ENCODE measurements at regions not wholly inside any gene's neighbourhood (a gene's known extent, or its start where the extent isn't known, plus 50 kb on each side); places are given as distances from the start of the nearest gene placed in this dataset.

- H3K27ac Mint-ChIP-seq: no peak overlapping the region
- DNase-seq: no peak
- no peaks in the 10 kb centered on the region for H3K9me3 Mint-ChIP-seq
- no peaks in the 10 kb centered on the region for H3K4me1 Mint-ChIP-seq
- no peaks in the 10 kb centered on the region for H3K36me3 Mint-ChIP-seq (ENCODE audit: low read depth)
- CTCF ChIA-PET: no interaction called here
- H3K27me3 Mint-ChIP-seq: no peaks in the 10 kb centered on the region
- no peak overlapping the region for H3K4me3 Mint-ChIP-seq
- POLR2A ChIA-PET: no interaction called here
These were observed 228.8 kb downstream of the BUD13 start for GRCh38 chr11:116543911-116544475.

- Mint-ChIP-seq H3K4me1 (no peaks in the 10 kb centered on the region), H3K4me3 (no peak overlapping the region), H3K27me3 (no peaks in the 10 kb centered on the region), H3K36me3 (ENCODE audit: low read depth) (no peaks in the 10 kb centered on the region), H3K27ac (no peak overlapping the region), H3K9me3 (no peaks in the 10 kb centered on the region)
- ChIA-PET CTCF (no interaction called here), POLR2A (no interaction called here)
- DNase-seq: no peak
These were observed 229.7 kb downstream of the BUD13 start for GRCh38 chr11:116543099-116543498.

GRCh38 chr11:116542406-116542805 lies 230.4 kb downstream of the BUD13 start:
- Mint-ChIP-seq H3K9me3 (no peaks in the 10 kb centered on the region), H3K27me3 (no peaks in the 10 kb centered on the region), H3K4me1 (no peaks in the 10 kb centered on the region), H3K36me3 (ENCODE audit: low read depth) (no peaks in the 10 kb centered on the region), H3K4me3 (no peak overlapping the region), H3K27ac (no peak overlapping the region)
- no peak for DNase-seq
- ChIA-PET CTCF (no interaction called here), POLR2A (no interaction called here)

- no peaks in the 10 kb centered on the region for H3K4me1 Mint-ChIP-seq
These were observed 231.3 kb downstream of the BUD13 start for GRCh38 chr11:116541460-116541859.

GRCh38 chr11:116540645-116541304 lies 232.0 kb downstream of the BUD13 start:
- CTCF ChIA-PET: no interaction called here
- no peaks in the 10 kb centered on the region for H3K36me3 Mint-ChIP-seq (ENCODE audit: low read depth)
- H3K4me3 Mint-ChIP-seq: no peak overlapping the region
- no peak overlapping the region for H3K27ac Mint-ChIP-seq
- no peak for DNase-seq
- H3K27me3 Mint-ChIP-seq: no peaks in the 10 kb centered on the region
- POLR2A ChIA-PET: no interaction called here
- no peaks in the 10 kb centered on the region for H3K4me1 Mint-ChIP-seq
- no peaks in the 10 kb centered on the region for H3K9me3 Mint-ChIP-seq

More at GRCh38 chr11:116541460-116541859, 231.3 kb downstream of the BUD13 start:
- no peaks in the 10 kb centered on the region for H3K9me3 Mint-ChIP-seq
- no peaks in the 10 kb centered on the region for H3K27me3 Mint-ChIP-seq
- H3K4me3 Mint-ChIP-seq: no peak overlapping the region
- CTCF ChIA-PET: no interaction called here
- no peak overlapping the region for H3K27ac Mint-ChIP-seq
- H3K36me3 Mint-ChIP-seq (ENCODE audit: low read depth): no peaks in the 10 kb centered on the region
- POLR2A ChIA-PET: no interaction called here
- no peak for DNase-seq

- no peaks in the 10 kb centered on the region for H3K9me3 Mint-ChIP-seq
These were observed 232.9 kb downstream of the BUD13 start for GRCh38 chr11:116539836-116540418.

GRCh38 chr11:116539211-116539610 lies 233.6 kb downstream of the BUD13 start:
- Mint-ChIP-seq H3K4me1 (no peaks in the 10 kb centered on the region), H3K36me3 (ENCODE audit: low read depth) (no peaks in the 10 kb centered on the region), H3K27ac (no peak overlapping the region), H3K4me3 (no peak overlapping the region), H3K9me3 (no peaks in the 10 kb centered on the region), H3K27me3 (peaks cover 3% of the 10 kb centered on the region)
- ChIA-PET POLR2A (no interaction called here), CTCF (no interaction called here)
- no peak for DNase-seq

More at GRCh38 chr11:116539836-116540418, 232.9 kb downstream of the BUD13 start:
- no peak overlapping the region for H3K4me3 Mint-ChIP-seq
- H3K27ac Mint-ChIP-seq: no peak overlapping the region
- H3K27me3 Mint-ChIP-seq: no peaks in the 10 kb centered on the region
- no peaks in the 10 kb centered on the region for H3K36me3 Mint-ChIP-seq (ENCODE audit: low read depth)
- ChIA-PET CTCF (no interaction called here), POLR2A (interaction anchor here (0.5 kb wide), 1 partner anchor 149 kb away, joined by 6 read pairs; no protein-coding TSS in a partner anchor)
- DNase-seq: no peak
- no peaks in the 10 kb centered on the region for H3K4me1 Mint-ChIP-seq

- ChIA-PET CTCF (no interaction called here), POLR2A (no interaction called here)
- Mint-ChIP-seq H3K9me3 (no peaks in the 10 kb centered on the region), H3K4me3 (no peak overlapping the region), H3K36me3 (ENCODE audit: low read depth) (no peaks in the 10 kb centered on the region), H3K27me3 (peaks cover 6% of the 10 kb centered on the region), H3K4me1 (no peaks in the 10 kb centered on the region), H3K27ac (no peak overlapping the region)
- no peak for DNase-seq
These were observed 234.1 kb downstream of the BUD13 start for GRCh38 chr11:116538677-116539076.

GRCh38 chr11:116537709-116538108 lies 235.1 kb downstream of the BUD13 start:
- Mint-ChIP-seq H3K4me3 (no peak overlapping the region), H3K27me3 (peaks cover 6% of the 10 kb centered on the region), H3K4me1 (no peaks in the 10 kb centered on the region), H3K27ac (no peak overlapping the region), H3K9me3 (no peaks in the 10 kb centered on the region), H3K36me3 (ENCODE audit: low read depth) (no peaks in the 10 kb centered on the region)
- DNase-seq: no peak
- POLR2A ChIA-PET: interaction anchor here (0.6 kb wide), 1 partner anchor 19 kb away, joined by 3 read pairs; no protein-coding TSS in a partner anchor
- CTCF ChIA-PET: no interaction called here

- DNase-seq: no peak
- no peak overlapping the region for H3K27ac Mint-ChIP-seq
- no peaks in the 10 kb centered on the region for H3K4me1 Mint-ChIP-seq
- H3K4me3 Mint-ChIP-seq: no peak overlapping the region
- no peaks in the 10 kb centered on the region for H3K36me3 Mint-ChIP-seq (ENCODE audit: low read depth)
- POLR2A ChIA-PET: no interaction called here
- H3K9me3 Mint-ChIP-seq: no peaks in the 10 kb centered on the region
- peaks cover 6% of the 10 kb centered on the region for H3K27me3 Mint-ChIP-seq
- CTCF ChIA-PET: no interaction called here
These were observed 235.7 kb downstream of the BUD13 start for GRCh38 chr11:116537121-116537520.

- Mint-ChIP-seq H3K4me3 (no peak overlapping the region), H3K36me3 (ENCODE audit: low read depth) (no peaks in the 10 kb centered on the region), H3K4me1 (no peaks in the 10 kb centered on the region), H3K27me3 (peaks cover 6% of the 10 kb centered on the region), H3K9me3 (no peaks in the 10 kb centered on the region), H3K27ac (no peak overlapping the region)
- ChIA-PET CTCF (no interaction called here), POLR2A (no interaction called here)
- no peak for DNase-seq
These were observed 236.4 kb downstream of the BUD13 start for GRCh38 chr11:116536416-116536815.

- no peak overlapping the region for H3K27ac Mint-ChIP-seq
- POLR2A ChIA-PET: no interaction called here
- no peaks in the 10 kb centered on the region for H3K9me3 Mint-ChIP-seq
- DNase-seq: no peak
- H3K27me3 Mint-ChIP-seq: peaks cover 6% of the 10 kb centered on the region
- CTCF ChIA-PET: no interaction called here
- no peak overlapping the region for H3K4me3 Mint-ChIP-seq
- no peaks in the 10 kb centered on the region for H3K36me3 Mint-ChIP-seq (ENCODE audit: low read depth)
- H3K4me1 Mint-ChIP-seq: no peaks in the 10 kb centered on the region
These were observed 236.8 kb downstream of the BUD13 start for GRCh38 chr11:116535994-116536393.

- Mint-ChIP-seq H3K27me3 (peaks cover 11% of the 10 kb centered on the region), H3K27ac (no peak overlapping the region), H3K4me1 (no peaks in the 10 kb centered on the region), H3K4me3 (no peak overlapping the region), H3K36me3 (ENCODE audit: low read depth) (no peaks in the 10 kb centered on the region), H3K9me3 (no peaks in the 10 kb centered on the region)
- ChIA-PET POLR2A (no interaction called here), CTCF (no interaction called here)
- DNase-seq: no peak
These were observed 237.7 kb downstream of the BUD13 start for GRCh38 chr11:116535120-116535519.

All from activated CD4-positive, alpha-beta T cell treated with anti-CD3 and anti-CD28 coated beads, Interleukin-2, amount 10 ng/mL, durations not matched to agents 7 days and 5 days (primary cell).